KG1 (cell line): ENCODE measurements at regions not wholly inside any gene's neighbourhood (a gene's known extent, or its start where the extent isn't known, plus 50 kb on each side); places are given as distances from the start of the nearest gene placed in this dataset.

ENCODE experiments used
- DNase-seq: peaks from one replicate; lab custom pipeline; 2025; lab: John Stamatoyannopoulos, UW

DNA sequence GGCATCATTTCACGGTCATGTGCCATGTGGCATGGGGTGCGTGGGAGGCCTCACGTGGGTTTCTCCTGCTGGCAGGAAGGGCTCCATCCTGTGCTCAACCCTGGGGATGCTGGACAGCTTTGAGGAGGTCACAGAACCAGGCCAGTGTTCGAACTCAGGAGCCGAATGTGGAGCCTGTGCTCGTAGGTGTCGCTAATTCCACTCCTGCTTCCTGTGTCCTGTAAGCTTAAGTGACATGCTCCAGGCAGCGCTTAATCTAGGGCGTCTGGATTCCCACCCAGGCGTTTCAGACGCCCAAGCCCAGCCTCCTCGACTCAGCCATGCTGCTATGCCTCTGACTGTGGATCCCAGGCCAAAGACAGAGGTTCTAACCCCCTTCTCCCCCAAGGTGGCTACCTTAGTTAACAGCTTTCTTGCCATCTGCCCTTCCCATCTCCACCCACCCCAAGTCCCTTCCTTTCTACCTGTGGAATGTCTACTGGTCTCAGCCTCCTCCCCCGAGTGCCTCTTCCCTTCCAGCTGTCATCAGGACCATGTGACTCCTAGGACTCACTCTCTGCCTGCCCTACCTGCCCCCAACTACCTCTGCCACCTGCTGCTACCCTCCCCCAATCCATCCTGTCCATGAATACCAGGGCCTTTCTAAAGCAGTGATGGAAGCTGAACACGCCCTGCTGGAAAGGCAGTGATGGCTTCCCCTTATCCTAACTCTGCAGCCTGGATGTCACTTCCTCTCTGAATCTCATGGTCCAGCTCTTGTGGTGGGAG, 255.1 kb downstream of the CDH26 start:
- DNase-seq: no peak

DNA sequence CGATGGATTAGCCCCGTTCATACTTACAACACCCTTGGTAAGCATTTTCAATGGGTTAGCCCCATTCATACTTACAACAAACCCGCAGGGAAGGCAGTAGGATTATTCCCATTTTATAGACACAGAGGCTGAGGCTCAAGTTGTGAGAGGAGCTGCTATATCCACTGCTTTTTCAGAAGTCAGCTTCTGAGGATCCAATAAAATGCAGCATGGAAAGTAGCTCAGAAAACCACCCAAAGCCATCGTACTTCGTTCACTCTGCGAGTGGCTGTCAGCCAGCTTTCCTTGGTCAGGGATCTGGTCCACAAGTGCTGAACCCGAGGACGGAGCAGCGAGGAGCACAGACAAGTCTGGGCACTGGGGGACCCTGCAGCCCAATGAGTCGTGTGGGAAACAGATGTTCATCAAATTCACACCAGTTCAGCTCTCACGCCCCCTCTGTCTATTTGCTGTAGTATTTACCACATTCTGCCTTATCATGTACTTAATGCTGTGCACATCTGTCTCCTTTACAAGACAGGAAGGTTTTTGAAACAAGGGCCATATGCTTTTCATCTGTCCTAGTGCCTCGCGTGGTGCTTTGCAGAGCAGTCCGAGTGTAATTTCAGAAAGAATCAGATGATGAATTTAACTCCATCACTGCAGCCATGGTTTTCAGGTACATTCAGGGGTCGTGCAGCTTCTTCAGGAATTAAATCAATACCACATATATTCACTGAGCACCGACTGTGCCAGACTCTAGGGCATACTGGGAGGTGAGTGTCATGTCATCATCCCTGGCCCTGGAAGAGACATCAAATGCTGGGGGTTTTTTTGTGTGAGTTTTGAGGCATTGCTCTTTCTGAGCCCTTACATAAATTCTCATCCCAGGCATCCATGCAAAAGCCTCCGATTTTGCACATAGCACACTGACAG, 256.9 kb downstream of the CDH26 start:
- no peak for DNase-seq

DNA sequence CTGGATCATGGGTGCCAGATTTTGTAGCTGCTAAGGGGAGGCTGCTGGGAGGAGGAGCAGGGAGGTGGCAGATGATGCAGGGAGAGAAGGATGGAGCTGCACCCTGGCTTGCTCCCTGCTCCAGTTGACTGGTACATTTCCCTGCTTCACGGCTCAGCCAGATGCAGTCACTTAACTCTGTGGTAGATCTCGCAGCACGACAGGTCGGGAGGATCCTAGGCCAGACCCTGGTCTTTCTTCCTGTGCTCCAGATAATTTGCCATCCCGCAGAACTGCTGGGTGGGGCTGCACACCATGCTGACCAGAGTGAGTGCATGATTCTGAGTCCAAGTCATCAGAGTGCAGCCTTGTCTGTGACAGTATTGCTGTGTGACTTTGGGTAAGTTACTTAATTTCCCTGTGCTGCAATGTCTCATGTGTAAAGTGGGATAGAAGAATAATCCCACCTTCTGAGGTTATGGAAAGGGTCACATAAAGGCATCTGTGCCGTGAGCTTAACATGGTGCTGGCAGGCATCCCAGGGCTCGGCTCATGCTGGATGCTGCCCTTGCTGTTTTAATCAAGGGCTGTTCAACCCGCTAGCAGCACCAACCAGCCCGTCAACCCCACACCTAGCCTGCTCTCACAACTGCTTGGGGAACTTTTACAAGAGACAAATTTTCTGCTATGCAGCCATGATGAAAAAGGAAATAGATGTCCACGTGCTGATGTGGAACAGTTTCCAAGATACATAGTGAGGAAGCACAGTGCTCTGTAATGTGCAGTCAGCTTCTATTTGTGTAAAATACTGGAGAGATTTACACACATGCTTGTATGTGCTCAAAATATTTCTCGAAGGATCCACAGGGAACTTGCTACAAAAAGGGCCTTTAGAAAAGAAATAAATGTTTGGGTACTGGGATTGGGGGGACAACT, 257.9 kb downstream of the CDH26 start:
- no peak for DNase-seq

DNA sequence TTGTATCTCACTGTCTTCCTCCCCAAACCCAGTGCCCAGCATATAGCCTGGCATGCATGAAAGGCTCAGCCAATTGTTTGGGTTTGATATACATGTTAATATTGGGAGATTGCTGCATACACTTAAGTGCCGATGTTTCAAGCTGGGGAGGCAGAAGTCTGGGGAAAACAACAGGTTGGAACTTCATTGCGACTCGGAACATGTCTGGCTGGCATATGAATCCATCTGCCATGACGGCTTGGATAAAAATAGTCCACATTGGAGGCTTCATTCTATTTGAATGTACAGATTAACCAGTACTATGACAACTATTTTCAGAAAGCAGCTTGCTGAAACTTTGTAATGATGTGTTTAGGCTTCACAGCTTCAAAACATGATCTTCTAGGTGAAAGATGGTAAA, 261.0 kb downstream of the CDH26 start:
- DNase-seq: no peak

DNA sequence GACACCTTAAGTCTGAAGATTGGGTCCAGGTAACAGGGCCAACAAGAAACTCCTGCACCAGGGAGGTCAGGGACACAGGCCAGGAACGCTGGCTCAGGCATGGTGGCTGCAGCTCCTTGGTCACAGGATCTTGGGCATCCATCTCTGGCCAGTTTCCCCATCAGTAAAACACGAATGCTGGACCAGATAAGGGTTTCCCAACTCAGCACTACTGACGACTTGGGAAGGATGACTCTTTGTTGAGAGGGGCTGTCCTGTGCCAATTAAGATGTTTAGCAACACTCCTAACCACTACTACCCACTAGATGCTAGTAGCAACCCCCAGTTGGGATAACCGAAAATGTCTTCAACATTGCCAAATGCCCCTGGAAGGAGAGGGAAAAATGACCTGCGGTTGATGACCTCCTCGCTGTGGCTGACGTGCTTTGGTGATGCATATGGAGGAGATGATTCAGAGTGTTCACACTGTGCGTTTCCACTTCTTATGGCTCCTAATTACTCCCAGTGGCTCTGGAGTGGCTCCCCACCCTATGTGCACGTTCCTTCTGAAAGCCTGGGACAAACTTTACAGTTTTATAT, 261.9 kb downstream of the CDH26 start:
- DNase-seq: no peak

DNA sequence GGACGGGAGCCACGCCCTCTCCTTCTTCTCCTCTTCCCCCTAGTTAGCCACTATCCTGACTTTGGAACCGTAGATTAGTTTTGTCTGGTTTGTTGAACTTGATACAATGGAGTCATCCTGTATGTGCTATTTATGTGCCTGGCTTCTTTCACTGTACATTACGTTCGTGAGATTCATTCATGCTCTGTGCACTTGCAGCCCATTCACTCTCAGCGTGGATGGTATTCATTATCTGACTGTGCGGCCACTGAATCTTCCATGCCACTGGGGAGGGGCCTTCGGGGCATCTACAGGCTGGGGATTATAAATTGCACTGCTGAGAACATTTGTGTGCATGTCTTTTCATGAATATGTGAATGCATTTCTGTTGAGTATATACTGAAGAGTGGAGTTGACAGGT, 262.5 kb downstream of the CDH26 start:
- DNase-seq: no peak

DNA sequence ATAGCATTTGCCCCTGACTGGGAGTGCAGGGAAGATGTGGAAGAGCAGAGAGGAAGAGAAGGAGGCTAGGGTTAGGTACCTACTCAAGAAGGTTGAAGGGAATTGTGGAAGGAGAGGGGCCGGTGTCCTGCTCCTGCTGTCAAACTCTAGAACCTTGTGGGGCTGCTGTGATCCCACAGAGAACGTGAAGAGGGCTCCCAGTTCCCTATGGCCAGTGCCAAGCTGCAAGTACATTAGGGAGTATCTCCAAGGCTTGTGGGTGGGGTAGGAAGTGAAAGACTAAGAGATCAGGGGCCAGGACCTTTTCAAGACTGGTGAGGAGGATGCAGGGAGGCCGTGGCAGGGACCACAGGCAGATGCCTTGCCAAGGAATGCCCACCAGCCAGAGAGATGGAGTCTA, 263.4 kb downstream of the CDH26 start:
- no peak for DNase-seq

DNA sequence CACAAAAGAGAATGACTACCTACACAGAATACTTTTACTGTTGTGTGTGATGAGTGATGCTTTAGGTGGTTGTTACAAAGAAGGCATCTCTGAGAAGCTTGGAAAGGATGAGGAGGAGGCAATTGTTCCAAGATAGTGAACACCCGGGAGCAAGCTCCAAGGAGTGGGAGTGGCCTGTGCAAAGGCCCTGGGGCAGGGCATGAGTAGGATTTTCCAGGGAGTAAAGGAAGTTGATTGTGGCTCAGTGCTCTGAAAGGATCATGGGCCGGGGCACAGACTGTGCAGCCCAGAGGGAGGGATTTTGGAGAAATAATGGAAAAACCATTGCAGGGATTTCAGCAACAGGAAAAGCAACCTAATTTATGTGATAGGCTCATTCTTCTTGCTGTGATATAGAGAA, 264.3 kb downstream of the CDH26 start:
- no peak for DNase-seq

DNA sequence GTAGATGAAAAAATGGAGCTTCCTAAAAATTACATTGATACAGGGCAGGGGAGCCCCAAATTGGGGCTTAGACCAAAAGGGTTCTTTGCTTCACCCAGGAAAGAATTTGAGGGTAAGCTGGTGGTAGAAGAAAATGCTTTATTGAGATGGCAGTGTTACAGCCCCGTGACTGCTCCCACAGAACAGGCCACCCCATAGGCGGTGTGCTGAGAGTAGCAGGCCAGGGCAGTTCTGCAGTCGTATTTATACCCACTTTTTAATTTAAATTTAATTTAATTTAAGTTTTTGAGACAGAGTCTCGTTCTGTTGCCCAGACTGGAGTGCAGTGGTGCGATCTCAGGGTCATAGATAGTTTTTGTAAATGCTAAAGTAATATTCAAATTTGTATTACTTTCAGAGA, 265.0 kb downstream of the CDH26 start:
- DNase-seq: no peak

DNA sequence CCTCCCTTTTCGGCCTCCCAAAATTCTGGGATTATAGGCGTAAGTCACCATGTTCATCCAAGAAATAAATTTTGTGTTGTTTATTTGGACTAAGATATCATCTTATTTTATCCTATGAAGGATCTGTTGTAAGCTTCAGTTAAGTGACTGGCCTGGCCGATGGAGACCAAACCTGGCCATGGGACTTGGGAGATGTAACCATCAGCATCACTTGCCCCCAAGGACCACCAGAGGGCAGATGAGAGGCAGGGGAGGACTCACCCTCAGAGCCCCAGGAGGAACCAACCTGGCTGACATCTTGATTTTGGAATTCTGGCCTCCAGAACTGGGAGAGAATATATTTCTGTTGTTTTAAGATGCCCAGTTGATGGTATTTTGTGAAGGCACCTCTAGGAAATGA, 266.7 kb downstream of the CDH26 start:
- no peak for DNase-seq

DNA sequence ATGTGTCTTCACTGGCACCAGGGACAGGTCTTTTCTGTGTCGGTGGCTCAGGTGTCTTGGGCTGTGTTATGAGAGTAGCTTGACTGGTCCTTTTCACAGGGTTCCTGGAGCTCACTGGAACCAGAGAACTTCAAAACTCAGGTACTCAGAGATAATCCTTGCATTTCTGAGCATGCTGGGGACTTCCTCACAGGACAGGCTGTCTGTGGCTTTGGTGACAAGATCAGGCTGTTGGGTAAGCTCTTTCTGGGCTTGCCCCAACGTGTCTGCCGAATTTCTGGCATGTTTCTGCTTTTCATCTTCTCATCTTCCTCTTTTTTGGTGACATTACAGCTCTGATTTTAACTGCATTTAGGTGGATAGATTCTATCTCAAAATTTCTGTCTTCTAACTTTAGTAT, 270.0 kb downstream of the CDH26 start:
- no peak for DNase-seq

DNA sequence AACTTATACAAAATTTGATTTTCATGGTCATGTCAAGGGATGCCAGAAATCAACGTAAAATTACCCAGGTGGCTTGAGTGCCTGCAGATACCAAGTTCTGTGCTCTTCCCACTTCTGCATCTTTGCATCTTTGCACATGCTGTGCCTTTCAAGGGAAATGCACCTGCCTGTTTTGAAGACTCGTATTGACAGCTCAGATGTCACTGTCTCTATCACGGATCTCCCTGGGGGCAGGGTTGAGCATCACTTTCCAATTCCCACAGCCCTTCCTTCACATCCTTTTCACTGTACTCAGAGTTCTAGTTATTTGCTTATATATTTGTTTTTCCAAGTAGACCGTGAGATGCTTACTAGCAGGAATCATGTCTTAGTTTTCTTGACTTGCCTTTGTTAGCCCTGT, 274.2 kb downstream of the CDH26 start:
- no peak for DNase-seq

DNA sequence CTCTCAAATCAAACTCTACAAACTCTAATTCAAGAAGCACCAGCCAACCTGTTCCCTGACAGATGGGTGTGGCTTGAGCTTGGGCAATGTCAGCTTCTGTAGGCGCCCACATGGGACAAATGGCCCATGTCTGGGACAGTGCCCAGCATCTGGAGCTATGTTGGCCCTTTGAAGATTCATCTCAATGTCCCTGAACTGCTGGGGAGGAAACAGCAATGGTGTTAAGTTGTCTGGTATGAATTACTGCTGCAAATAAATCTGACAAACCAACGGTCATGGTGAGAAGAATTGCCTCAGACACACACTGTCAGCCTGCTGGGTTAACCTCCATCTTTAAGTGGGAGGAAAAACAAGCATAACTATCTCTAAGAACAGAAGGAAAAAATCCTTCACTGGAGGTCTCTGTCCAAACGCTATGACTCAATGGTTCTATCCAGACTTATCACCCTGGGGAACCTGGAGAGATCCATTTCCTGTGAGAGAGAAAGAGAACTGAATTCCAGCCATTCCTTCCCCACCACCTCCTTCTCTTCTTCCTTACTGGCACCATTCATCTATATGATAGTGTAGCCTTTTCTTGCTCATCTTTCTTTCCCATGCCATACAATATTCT, 274.9 kb downstream of the CDH26 start:
- DNase-seq: no peak

DNA sequence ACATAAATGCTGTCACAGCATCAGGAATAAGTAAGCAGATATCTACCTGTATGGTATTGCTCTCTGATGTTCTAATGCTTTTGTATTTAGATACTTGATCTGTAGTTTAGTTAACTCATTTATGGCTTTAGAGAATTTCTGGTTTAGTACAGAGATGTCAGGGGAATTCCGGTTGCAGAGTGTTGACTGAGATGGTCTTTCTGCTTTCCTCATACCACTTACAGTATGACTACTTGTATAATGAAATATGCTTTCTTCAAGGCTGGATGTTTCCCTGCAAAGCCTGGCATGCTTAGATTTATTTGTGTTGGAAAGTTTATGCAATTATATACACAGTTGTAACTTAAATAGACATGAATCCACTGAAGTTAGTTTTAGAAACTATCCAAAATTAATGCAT, 278.4 kb downstream of the CDH26 start:
- no peak for DNase-seq

DNA sequence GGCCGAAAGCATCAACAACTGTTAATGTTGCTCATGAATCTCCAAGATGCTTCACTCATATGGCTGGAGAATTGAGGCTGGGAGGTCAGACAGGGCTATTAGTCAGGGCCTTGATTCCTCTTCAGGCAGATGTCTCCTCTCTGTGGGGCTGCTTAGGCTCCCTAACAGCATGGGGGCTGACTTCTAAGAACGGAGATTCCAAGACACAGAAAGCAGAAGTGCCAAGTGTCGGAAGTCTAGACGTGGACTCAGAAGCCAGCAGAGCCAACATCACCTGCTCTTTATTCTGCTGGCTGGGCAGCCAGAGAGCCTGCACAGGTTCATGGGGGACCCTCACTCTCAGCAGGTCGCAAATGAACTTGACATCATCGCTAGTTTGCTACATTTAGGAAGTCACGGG, 279.8 kb downstream of the CDH26 start:
- no peak for DNase-seq

DNA sequence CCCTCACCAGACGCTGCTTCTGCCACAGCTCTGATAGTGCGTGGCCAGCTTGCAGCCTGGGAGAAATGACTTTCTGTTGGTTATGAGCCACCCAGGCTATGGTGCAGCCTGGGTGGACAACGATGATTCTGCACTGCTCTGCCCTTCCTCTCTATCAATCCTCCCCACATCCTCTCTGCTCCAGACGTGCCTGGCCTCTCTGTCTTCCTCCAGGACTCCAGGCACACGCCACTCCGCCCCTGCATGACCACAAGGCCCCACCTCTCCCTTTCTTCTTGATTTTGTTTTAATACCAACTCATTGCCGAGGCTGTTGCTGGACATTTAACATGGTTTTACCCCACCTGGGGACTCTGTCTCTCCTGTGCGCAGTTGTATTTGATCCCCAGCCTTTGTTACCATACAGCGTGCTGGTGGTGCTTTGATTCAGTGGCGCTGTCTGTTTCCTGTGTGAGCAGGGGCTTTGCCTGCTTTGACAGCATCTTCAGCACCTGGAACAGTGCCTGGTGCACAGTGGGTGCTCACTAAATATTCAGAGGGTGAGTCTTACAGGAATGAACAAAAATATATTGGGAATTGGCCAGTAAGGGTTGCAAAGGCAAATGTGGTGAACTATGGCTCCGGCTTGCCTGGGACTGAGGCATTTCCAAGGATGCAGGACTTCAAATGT, 280.9 kb downstream of the CDH26 start:
- DNase-seq: no peak

DNA sequence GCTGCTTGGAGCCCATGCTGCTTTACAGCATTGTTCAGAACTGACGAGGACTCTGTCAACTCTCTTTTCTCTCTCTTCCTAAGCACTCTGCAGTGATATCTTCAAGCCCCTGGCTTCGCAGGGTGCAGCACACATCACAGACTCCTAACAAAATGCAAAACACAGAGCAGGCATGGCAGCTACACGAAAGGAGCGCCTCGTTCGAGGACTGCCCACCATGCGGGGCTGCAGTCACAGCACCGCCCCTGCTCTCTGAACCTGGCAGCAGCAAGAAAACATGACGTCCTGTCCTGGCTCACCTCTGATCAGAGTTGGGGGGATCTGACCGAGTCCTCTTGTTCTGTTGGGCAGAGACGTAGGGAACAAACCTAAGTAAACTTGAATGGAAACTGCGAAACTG, 281.7 kb downstream of the CDH26 start:
- no peak for DNase-seq

DNA sequence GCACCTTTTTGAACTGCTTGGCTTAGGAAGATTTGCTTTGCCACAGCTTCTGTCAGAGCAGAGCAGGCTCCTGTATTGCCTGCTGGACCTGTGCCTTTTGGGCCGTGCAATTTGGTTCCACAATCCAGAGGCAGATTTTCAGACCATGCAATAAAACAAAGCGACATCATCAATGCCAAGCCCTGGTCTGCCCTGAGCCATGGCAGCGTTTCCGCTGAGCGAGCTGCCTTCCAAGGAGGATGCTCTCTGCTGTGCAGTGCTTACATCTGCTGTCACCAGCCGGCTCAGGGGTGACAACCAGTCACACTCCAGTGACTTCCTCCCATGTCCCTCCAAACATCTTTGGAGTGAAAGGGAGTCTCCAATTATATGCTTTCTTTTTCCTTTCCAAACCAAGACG, 282.2 kb downstream of the CDH26 start:
- DNase-seq: no peak

DNA sequence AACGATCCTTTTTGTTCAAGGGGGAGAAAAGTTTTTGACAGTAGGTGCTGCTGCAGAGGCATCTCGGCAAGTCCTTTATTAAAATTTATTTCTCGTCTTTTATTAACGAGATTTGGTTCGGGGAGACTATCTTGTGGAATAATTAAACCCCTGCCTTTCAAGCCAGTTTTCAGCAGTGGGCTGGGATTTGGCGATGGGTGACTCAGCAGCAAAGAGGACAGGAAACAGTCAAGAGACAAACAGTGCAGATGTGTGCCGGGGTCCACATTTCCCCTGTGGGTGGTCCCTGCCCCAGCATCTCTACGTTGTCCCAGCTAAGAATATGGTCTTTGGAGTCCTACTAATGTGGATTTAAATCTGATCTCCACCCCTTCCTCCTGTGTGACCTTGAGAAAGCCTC, 282.8 kb downstream of the CDH26 start:
- DNase-seq: no peak

DNA sequence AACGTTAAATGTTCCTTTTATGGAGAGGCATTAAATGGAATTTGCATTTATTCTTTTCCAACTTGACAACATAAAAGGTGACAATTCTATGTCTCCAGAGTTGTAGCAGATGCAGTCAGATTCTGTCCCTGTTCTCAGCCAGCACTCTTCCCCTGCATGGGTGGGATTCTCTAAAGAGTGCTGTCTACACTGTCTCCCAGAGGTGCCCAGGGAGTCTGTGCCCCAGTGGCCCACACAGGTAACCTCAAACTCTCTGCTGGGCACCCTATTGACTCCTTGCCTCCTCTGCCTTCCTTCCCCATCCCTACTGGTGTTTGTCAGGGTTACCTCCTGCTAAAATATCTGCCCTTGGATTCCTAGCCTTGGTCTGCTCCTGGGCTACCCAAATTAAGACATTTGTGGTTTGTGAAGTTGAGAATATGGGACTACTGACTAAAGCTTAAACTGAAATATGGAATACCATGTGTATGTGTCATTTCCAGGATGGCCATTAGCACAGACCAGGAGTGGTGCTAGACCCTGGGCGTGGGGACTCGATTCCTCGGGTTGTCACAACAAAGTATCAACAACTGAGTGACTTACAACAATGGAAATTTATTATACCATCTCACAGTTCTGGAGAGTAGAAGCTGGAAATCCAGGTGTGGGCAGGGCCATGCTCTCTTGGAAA, 284.7 kb downstream of the CDH26 start:
- no peak for DNase-seq
